ENCODE measurements at regions not wholly inside any gene's neighbourhood (a gene's known extent, or its start where the extent isn't known, plus 50 kb on each side); places are given as distances from the start of the nearest gene placed in this dataset.

- TF ChIP-seq SPI1 (IDR thresholded peaks at IDR 0.05; ENCODE audit: borderline replicate concordance, insufficient read depth, low read depth, low read length) = no peak
- no peak for TF ChIP-seq NR2C1 (IDR thresholded peaks at IDR 0.05)
These were observed 587.6 kb upstream of the CDH18 start (continued) for GRCh38 chr5:20575571-20575970.

DNA sequence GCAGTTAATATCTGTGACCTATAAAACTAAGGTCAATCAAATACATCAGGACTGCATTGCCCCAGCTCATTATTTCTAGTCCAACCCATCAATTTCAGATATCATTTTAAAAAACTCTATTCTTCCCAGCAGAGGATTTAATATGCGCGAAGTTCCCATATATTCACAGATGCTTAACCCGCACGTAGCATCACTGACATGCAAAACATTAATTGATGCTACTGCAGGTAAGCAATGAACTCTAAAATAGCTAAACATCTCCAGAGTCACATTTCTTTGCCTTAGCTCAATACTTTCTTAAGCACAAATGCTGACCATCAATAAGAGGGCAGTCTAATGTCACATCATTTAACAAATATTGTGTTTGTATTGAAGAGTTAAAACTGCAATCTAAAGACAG, 586.6 kb upstream of the CDH18 start:
- CTCF ChIA-PET = no interaction called here

More for the DNA sequence above, 586.6 kb upstream of the CDH18 start:
- in situ Hi-C loops (cut with MboI) (no loop called here), intact Hi-C loops (cut with micrococcal nuclease; ENCODE audit: unreplicated experiment) (no loop called here)
- Histone ChIP-seq H3K9ac (ENCODE audit: control insufficient read depth, insufficient read depth, low read length) (no peak overlapping the region), H3K36me3 (ENCODE audit: control insufficient read depth in 2 of 2, insufficient read depth in 2 of 2, low read length in 1 of 2) (no peaks in the 10 kb centered on the region), H3K27ac (ENCODE audit: control insufficient read depth, insufficient read depth) (no peak overlapping the region), H3K27me3 (replicated peaks in 1 of 2; ENCODE audit: control insufficient read depth in 2 of 2, insufficient read depth in 2 of 2, low read length in 1 of 2) (no peaks in the 10 kb centered on the region), H3K9me3 (replicated peaks; ENCODE audit: control insufficient read depth, insufficient read depth, low read length) (no peaks in the 10 kb centered on the region), H3K79me2 (ENCODE audit: control insufficient read depth, insufficient read depth, low read length) (no peaks in the 10 kb centered on the region), H3K4me1 (ENCODE audit: control insufficient read depth, insufficient read depth, low read length) (no peaks in the 10 kb centered on the region), H3K4me2 (ENCODE audit: control insufficient read depth, insufficient read depth) (no peak overlapping the region), H3K4me3 (no peak overlapping the region), H2AFZ (ENCODE audit: control insufficient read depth, low read depth, low read length) (no peak overlapping the region), H4K20me1 (ENCODE audit: control insufficient read depth, insufficient read depth) (no peaks in the 10 kb centered on the region)
- no peak for FAIRE-seq
- BruUV-seq (replicated peaks) = no TSS peak
- WGBS (ENCODE audit: insufficient coverage, insufficient replicate concordance, low lambda C conversion rate, missing lambda C conversion rate) = 93% methylated on average over 4 of the region's 4 CpGs
- ATAC-seq = no peak
- ChIA-PET RAD21 (ENCODE audit: unreplicated experiment) (no interaction called here), POLR2A (no interaction called here), SMC1A (ENCODE audit: uncharacterized antibody, unreplicated experiment) (no interaction called here)
- TF ChIP-seq, protein P1, sequence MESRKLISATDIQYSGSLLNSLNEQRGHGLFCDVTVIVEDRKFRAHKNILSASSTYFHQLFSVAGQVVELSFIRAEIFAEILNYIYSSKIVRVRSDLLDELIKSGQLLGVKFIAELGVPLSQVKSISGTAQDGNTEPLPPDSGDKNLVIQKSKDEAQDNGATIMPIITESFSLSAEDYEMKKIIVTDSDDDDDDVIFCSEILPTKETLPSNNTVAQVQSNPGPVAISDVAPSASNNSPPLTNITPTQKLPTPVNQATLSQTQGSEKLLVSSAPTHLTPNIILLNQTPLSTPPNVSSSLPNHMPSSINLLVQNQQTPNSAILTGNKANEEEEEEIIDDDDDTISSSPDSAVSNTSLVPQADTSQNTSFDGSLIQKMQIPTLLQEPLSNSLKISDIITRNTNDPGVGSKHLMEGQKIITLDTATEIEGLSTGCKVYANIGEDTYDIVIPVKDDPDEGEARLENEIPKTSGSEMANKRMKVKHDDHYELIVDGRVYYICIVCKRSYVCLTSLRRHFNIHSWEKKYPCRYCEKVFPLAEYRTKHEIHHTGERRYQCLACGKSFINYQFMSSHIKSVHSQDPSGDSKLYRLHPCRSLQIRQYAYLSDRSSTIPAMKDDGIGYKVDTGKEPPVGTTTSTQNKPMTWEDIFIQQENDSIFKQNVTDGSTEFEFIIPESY (IDR thresholded peaks at IDR 0.05) = no peak
- TF ChIP-seq RB1 (IDR thresholded peaks at IDR 0.05; ENCODE audit: borderline replicate concordance) (no peak), NKRF (conservative IDR thresholded peaks at IDR 0.05) (no peak), ASH2L (IDR thresholded peaks at IDR 0.05; ENCODE audit: borderline replicate concordance, low read depth) (no peak), PBX3 (IDR thresholded peaks at IDR 0.05; ENCODE audit: insufficient replicate concordance, low read depth, low read length) (no peak), SP1 (IDR thresholded peaks at IDR 0.05; ENCODE audit: low read depth, low read length) (no peak), ZNF217 (IDR thresholded peaks at IDR 0.05) (no peak), FOXK2 (IDR thresholded peaks at IDR 0.05) (no peak), FOS (IDR thresholded peaks at IDR 0.05; ENCODE audit: borderline replicate concordance, extremely low read depth, insufficient read length) (no peak), MEF2A (IDR thresholded peaks at IDR 0.05; ENCODE audit: insufficient read depth, low read depth, low read length) (no peak), EED (IDR thresholded peaks at IDR 0.05; ENCODE audit: low read depth) (no peak), ZNF592 (IDR thresholded peaks at IDR 0.05) (no peak)
- DNase-seq (ENCODE audit: low read depth, low spot score) = no peak

Measured in GM12878 (cell line).